ENCODE measurements at regions not wholly inside any gene's neighbourhood (a gene's known extent, or its start where the extent isn't known, plus 50 kb on each side); places are given as distances from the start of the nearest gene placed in this dataset.

DNA sequence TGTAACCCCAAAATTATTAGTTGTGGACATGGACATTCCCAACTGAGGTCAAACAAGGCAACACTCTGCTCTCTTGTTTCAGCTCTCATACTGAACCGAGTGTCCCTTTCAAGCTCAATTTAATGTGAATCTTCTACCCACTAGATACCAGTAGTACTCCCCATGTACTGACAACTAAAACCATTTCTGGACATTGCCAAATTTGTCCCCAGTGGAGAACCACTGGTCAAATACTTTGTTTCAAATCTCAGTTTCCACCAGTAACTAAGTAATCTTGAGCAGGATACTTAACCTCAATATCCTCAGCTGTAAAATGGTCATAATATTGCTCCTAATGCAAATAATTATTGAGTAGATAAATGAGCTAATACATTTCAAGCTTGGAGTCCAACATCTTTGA is 566.0 kb downstream of the ZIC1 start:
- no peaks in the 10 kb centered on the region for H3K36me3 Mint-ChIP-seq (ENCODE audit: low read depth)
- H3K27ac Mint-ChIP-seq (ENCODE audit: unreplicated experiment) = no peak overlapping the region
- DNase-seq (ENCODE audit: low spot score) = no peak
- TF ChIP-seq, protein P1, sequence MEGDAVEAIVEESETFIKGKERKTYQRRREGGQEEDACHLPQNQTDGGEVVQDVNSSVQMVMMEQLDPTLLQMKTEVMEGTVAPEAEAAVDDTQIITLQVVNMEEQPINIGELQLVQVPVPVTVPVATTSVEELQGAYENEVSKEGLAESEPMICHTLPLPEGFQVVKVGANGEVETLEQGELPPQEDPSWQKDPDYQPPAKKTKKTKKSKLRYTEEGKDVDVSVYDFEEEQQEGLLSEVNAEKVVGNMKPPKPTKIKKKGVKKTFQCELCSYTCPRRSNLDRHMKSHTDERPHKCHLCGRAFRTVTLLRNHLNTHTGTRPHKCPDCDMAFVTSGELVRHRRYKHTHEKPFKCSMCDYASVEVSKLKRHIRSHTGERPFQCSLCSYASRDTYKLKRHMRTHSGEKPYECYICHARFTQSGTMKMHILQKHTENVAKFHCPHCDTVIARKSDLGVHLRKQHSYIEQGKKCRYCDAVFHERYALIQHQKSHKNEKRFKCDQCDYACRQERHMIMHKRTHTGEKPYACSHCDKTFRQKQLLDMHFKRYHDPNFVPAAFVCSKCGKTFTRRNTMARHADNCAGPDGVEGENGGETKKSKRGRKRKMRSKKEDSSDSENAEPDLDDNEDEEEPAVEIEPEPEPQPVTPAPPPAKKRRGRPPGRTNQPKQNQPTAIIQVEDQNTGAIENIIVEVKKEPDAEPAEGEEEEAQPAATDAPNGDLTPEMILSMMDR (IDR thresholded peaks at IDR 0.05) = no peak
- no peak overlapping the region for H3K4me3 Mint-ChIP-seq (ENCODE audit: unreplicated experiment)
- H3K4me1 Mint-ChIP-seq (ENCODE audit: low read depth) = no peaks in the 10 kb centered on the region
- H3K9me3 Mint-ChIP-seq (ENCODE audit: low read depth) = no peaks in the 10 kb centered on the region
- no peaks in the 10 kb centered on the region for H3K27me3 Mint-ChIP-seq (ENCODE audit: low read depth)

DNA sequence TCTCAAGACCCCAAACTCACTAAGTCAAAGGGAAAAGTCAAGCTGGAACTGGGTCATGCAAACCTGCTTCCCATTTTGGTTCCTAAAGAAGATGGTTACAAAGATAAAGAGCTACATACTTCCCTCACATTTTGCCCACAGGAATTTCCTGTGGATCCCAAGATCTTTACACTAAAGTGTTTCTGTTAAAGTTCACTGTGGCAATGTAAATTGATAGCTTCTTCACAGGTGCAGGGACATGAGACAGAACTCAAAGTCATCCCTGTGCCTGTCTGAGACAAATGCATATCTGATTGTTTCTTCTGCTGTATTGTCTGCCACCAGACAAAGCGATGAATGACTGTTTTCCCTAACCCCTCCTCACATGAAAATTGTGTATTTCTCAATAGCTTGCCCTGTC is 567.8 kb downstream of the ZIC1 start:
- H3K9me3 Mint-ChIP-seq (ENCODE audit: low read depth) = no peaks in the 10 kb centered on the region
- no peak overlapping the region for H3K4me3 Mint-ChIP-seq (ENCODE audit: unreplicated experiment)
- no peaks in the 10 kb centered on the region for H3K27me3 Mint-ChIP-seq (ENCODE audit: low read depth)
- TF ChIP-seq, protein P1 (IDR thresholded peaks at IDR 0.05) = no peak
- H3K4me1 Mint-ChIP-seq (ENCODE audit: low read depth) = no peaks in the 10 kb centered on the region
- H3K36me3 Mint-ChIP-seq (ENCODE audit: low read depth) = no peaks in the 10 kb centered on the region
- no peak for DNase-seq (ENCODE audit: low spot score)
- H3K27ac Mint-ChIP-seq (ENCODE audit: unreplicated experiment) = no peak overlapping the region

DNA sequence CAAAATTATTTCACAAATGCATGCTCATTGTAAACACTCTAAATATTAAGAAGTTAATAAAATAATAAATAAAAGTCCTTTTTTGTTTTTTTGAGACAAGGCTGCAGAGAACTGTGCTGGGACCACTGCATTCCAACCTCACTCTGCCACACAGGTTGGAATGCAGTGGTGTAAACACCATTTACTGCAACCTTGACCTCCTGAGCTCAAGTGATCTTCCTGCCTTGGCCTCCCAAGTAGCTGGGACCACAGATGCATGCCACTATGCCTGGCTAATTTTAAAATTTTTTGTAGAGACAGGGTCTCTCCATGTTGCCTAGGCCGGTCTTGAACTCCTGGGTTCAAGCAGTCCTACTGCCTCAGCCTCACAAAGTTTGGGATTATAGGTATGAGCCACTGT is 578.4 kb downstream of the ZIC1 start:
- H3K27me3 Mint-ChIP-seq (ENCODE audit: low read depth) = no peaks in the 10 kb centered on the region
- no peak overlapping the region for H3K4me3 Mint-ChIP-seq (ENCODE audit: unreplicated experiment)
- no peaks in the 10 kb centered on the region for H3K4me1 Mint-ChIP-seq (ENCODE audit: low read depth)
- H3K27ac Mint-ChIP-seq (ENCODE audit: unreplicated experiment) = no peak overlapping the region
- DNase-seq (ENCODE audit: low spot score) = no peak
- no peaks in the 10 kb centered on the region for H3K36me3 Mint-ChIP-seq (ENCODE audit: low read depth)
- TF ChIP-seq, protein P1 (IDR thresholded peaks at IDR 0.05) = no peak
- no peaks in the 10 kb centered on the region for H3K9me3 Mint-ChIP-seq (ENCODE audit: low read depth)

DNA sequence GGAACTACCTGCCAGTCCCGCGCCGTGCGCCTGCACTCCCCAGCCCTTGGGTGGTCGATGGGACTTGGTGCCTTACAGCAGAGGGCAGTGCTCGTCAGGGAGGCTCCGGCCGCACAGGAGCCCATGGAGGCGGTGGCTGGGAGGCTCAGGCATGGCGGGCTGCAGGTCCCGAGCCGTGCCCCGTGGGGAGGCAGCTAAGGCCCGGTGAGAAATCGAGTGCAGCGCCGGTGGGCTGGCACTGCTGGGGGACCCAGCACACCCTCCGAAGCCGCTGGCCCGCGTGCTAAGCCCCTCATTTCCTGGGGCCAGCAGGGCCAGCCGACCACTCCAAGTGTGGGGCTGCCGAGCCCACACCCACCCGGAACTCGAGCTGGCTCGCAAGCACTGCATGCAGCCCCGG is 580.2 kb downstream of the ZIC1 start:
- H3K27me3 Mint-ChIP-seq (ENCODE audit: low read depth) = no peaks in the 10 kb centered on the region
- H3K9me3 Mint-ChIP-seq (ENCODE audit: low read depth) = no peaks in the 10 kb centered on the region
- no peaks in the 10 kb centered on the region for H3K36me3 Mint-ChIP-seq (ENCODE audit: low read depth)
- peak; percentile 87 for DNase-seq (ENCODE audit: low spot score)
- no peaks in the 10 kb centered on the region for H3K4me1 Mint-ChIP-seq (ENCODE audit: low read depth)
- TF ChIP-seq, protein P1 (IDR thresholded peaks at IDR 0.05) = no peak
- H3K27ac Mint-ChIP-seq (ENCODE audit: unreplicated experiment) = no peak overlapping the region
- no peak overlapping the region for H3K4me3 Mint-ChIP-seq (ENCODE audit: unreplicated experiment)

DNA sequence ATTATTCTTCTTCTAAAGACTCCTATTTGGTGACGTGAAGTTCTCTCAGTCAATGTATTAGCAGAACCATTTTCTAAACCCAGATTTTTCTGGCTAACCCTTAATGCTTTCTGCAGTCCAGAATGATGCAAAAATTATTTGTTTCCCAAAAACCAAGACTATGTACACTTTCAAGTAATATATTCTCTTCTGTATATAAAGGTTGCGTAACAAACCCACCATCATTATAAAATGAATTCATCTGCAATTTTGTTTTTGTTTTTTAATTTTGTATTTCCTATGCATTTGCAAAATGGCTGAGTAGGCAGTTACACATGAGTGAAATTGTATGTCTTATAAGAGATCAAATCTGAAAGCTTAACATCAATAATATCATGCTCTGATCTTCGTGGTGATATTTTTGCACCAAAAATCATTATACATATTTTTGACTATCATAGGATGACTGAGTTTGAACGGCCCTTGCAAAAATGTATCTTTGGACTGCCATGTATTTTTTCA is 593.6 kb downstream of the ZIC1 start:
- peaks cover 11% of the 10 kb centered on the region for H3K9me3 Mint-ChIP-seq (ENCODE audit: low read depth)
- H3K27me3 Mint-ChIP-seq (ENCODE audit: low read depth) = no peaks in the 10 kb centered on the region
- H3K27ac Mint-ChIP-seq (ENCODE audit: unreplicated experiment) = no peak overlapping the region
- H3K36me3 Mint-ChIP-seq (ENCODE audit: low read depth) = no peaks in the 10 kb centered on the region
- no peak for DNase-seq (ENCODE audit: low spot score)
- H3K4me3 Mint-ChIP-seq (ENCODE audit: unreplicated experiment) = no peak overlapping the region
- TF ChIP-seq, protein P1 (IDR thresholded peaks at IDR 0.05) = no peak
- peaks cover 8% of the 10 kb centered on the region for H3K4me1 Mint-ChIP-seq (ENCODE audit: low read depth)

All from chondrocyte (in vitro differentiated cells).